Activated T-helper 2 cell treated with anti-CD3 and anti-CD28 coated beads, Interferon-gamma antibody, Interleukin-2, Interleukin-4, amounts not matched to agents 10 μg/mL and 5 μg/mL and 100 μg/mL, durations not matched to agents 14 hours and 24 hours and 36 hours (primary cell): ENCODE measurements at regions not wholly inside any gene's neighbourhood (a gene's known extent, or its start where the extent isn't known, plus 50 kb on each side); places are given as distances from the start of the nearest gene placed in this dataset.

ENCODE experiments used
- DNase-seq: peaks from one replicate; pipeline ENCODE4 v3.0.0; 2021; ENCODE audit warnings: low spot score
- H3K27ac Mint-ChIP-seq: one replicate; pipeline ENCODE4 v1.8.0; 2021; ENCODE audit warnings: mixed read lengths
- H3K27me3 Mint-ChIP-seq: one replicate; pipeline ENCODE4 v1.8.0; 2021; ENCODE audit warnings: low read depth, mixed read lengths
- H3K36me3 Mint-ChIP-seq: one replicate; pipeline ENCODE4 v1.8.0; 2021; ENCODE audit warnings: low read depth, mixed read lengths
- H3K4me1 Mint-ChIP-seq: one replicate; pipeline ENCODE4 v1.8.0; 2021; ENCODE audit warnings: low read depth, mixed read lengths
- H3K4me3 Mint-ChIP-seq: one replicate; pipeline ENCODE4 v1.8.0; 2021; ENCODE audit warnings: low read depth, mild to moderate bottlenecking, moderate library complexity, mixed read lengths
- H3K9me3 Mint-ChIP-seq: one replicate; pipeline ENCODE4 v1.8.0; 2021; ENCODE audit warnings: mixed read lengths
- intact Hi-C: fragments of 100-400 bp; cut with micrococcal nuclease; formaldehyde crosslinking; loops from one replicate; pipeline ENCODE4 v1.15.1; 2023

- Mint-ChIP-seq H3K9me3 (peaks cover 20% of the 10 kb centered on the region), H3K4me1 (peaks cover 48% of the 10 kb centered on the region), H3K4me3 (no peak overlapping the region), H3K36me3 (peaks cover 19% of the 10 kb centered on the region), H3K27me3 (no peaks in the 10 kb centered on the region), H3K27ac (peak overlapping the region; percentile 68)
- intact Hi-C loops: no loop called here
- DNase-seq: no peak
Measured at GRCh38 chr4:184274286-184274951, 56.7 kb upstream of the ENPP6 start.

GRCh38 chr4:184273166-184274147, 55.8 kb upstream of the ENPP6 start:
- Mint-ChIP-seq H3K27ac (peak overlapping the region; percentile 68), H3K4me3 (no peak overlapping the region), H3K9me3 (peaks cover 20% of the 10 kb centered on the region), H3K27me3 (no peaks in the 10 kb centered on the region), H3K36me3 (peaks cover 19% of the 10 kb centered on the region), H3K4me1 (peaks cover 56% of the 10 kb centered on the region)
- DNase-seq: no peak
- intact Hi-C loops: loop anchor here (1.0 kb wide), 1 partner anchor 8 kb away; no protein-coding TSS in a partner anchor

DNA sequence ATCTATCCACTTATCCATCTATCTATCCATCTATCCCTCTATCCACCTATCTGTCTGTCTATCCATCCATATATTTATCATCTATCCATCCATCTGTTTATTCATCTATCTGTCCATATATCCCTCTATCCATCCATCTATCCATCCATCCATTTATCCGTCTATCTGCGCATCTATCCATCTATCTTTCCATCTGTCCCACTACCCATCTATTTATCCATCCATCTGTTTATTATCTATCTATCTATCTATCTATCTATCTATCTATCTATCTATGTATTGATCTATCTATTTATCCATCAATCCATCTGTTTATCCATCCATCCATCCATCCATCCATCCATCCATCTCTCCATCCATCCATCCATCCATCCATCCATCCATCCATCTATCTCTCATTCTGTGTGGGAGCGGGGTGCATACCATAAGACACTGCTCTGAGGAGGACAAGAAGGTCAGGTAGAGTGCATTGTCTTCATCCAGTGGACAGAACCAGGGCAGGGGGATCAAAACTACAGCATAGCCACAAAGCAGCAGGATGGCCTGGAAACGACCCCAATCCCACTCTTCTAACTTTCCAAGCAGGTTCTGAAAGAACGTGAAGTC, 53.2 kb upstream of the ENPP6 start:
- no peak overlapping the region for H3K4me3 Mint-ChIP-seq
- peaks cover 72% of the 10 kb centered on the region for H3K4me1 Mint-ChIP-seq
- no peak for DNase-seq
- no peaks in the 10 kb centered on the region for H3K27me3 Mint-ChIP-seq
- intact Hi-C loops: no loop called here
- peaks cover 7% of the 10 kb centered on the region for H3K36me3 Mint-ChIP-seq
- H3K9me3 Mint-ChIP-seq: peaks cover 2% of the 10 kb centered on the region
- H3K27ac Mint-ChIP-seq: no peak overlapping the region

DNA sequence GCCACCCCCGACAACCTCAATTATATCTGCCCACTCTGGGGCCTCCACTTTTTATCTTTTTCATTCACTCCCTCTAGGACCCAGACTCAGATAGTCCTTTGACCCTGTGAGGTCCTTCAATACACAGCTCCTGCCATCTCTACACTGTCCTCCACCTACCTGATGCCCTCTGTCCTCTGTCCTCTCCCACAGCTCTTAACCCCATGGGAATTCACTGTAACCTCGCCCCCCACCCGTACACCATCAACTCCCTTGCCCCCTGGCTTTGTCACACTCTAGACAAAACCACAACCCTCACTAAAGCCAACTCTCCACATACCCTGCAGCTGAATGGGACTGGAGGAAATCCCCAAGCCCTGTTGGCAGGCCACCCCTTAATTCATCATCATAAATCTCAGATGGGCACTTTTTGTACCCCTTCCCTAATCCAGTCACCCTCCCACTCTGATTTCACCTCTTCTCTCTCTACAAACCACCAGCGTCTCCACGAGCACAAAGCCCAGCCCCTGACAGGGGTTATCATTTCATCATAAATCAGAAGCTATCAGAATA, 52.3 kb upstream of the ENPP6 start:
- Mint-ChIP-seq H3K36me3 (peaks cover 3% of the 10 kb centered on the region), H3K27ac (peak overlapping the region; percentile 13), H3K4me1 (peaks cover 77% of the 10 kb centered on the region), H3K9me3 (no peaks in the 10 kb centered on the region), H3K4me3 (no peak overlapping the region), H3K27me3 (no peaks in the 10 kb centered on the region)
- intact Hi-C loops: loop anchor here (2.0 to 5.0 kb wide), 2 partner anchors 463 to 552 kb away; no protein-coding TSS in a partner anchor
- DNase-seq: no peak

GRCh38 chr4:184268584-184269160, 51.0 kb upstream of the ENPP6 start:
- intact Hi-C loops: loop anchor here (1.0 to 5.0 kb wide), 10 partner anchors 15 to 554 kb away; partner anchors contain the start of genes CASP3, IRF2 and PRIMPOL
- Mint-ChIP-seq H3K27me3 (no peaks in the 10 kb centered on the region), H3K9me3 (no peaks in the 10 kb centered on the region), H3K4me3 (peak overlapping the region; percentile 74), H3K4me1 (peaks cover 77% of the 10 kb centered on the region), H3K36me3 (no peaks in the 10 kb centered on the region), H3K27ac (peak overlapping the region; percentile 95)
- DNase-seq: no peak

- Mint-ChIP-seq H3K27ac (peak overlapping the region; percentile 95), H3K36me3 (no peaks in the 10 kb centered on the region), H3K27me3 (no peaks in the 10 kb centered on the region), H3K9me3 (no peaks in the 10 kb centered on the region), H3K4me1 (peaks cover 76% of the 10 kb centered on the region), H3K4me3 (peak overlapping the region; percentile 74)
- DNase-seq: peak; percentile 81
- intact Hi-C loops: loop anchor here (1.0 to 5.0 kb wide), 10 partner anchors 15 to 554 kb away; partner anchors contain the start of genes CASP3, IRF2 and PRIMPOL
Measured at GRCh38 chr4:184267673-184268583, 50.3 kb upstream of the ENPP6 start.
